Nucleus accumbens (tissue), 56 donors: ENCODE measurements at regions not wholly inside any gene's neighbourhood (a gene's known extent, or its start where the extent isn't known, plus 50 kb on each side); places are given as distances from the start of the nearest gene placed in this dataset.

Source experiments
- DNase-seq, 56 donors: peaks; one replicate each; lab custom pipeline; 2025; lab: John Stamatoyannopoulos, UW

DNA sequence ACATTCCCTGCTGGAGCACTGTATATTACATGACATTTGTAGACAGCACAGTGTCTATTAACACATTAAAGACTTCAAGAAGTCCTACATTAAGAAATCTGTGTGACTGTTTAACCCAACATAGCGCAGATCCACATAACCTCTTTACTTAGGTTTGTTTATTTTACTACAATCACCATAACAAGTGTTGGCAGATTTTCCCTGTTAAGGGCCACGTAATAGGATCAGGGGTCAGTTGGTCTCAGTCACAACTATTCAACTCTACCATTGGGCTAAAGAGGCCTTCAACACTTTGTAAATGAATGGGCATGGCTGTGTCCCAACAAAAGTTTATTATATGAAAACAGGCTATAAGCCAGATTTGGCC is 51.3 kb upstream of the ADORA2B start:
- DNase-seq, result no peak

DNA sequence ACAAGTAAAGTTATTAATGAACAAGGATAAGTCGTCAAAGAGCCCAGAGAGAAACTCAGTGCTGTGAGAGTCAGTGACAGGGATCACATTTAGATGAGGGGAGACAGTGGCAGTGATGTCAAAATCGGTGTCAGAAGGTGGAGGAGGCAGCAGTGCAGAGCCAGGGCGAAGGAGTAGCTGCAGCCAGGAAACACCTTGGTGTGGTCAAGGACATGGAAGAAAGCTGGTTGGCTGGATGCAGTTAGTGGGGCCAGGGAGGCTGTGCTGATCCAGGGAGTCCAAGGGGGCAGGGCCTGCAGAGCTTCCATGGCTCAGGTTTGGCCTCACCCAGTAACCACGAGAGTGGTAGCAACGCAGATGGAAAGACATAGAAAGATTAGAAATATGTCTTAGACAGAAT is 50.7 kb upstream of the ADORA2B start:
- DNase-seq, result no peak

DNA sequence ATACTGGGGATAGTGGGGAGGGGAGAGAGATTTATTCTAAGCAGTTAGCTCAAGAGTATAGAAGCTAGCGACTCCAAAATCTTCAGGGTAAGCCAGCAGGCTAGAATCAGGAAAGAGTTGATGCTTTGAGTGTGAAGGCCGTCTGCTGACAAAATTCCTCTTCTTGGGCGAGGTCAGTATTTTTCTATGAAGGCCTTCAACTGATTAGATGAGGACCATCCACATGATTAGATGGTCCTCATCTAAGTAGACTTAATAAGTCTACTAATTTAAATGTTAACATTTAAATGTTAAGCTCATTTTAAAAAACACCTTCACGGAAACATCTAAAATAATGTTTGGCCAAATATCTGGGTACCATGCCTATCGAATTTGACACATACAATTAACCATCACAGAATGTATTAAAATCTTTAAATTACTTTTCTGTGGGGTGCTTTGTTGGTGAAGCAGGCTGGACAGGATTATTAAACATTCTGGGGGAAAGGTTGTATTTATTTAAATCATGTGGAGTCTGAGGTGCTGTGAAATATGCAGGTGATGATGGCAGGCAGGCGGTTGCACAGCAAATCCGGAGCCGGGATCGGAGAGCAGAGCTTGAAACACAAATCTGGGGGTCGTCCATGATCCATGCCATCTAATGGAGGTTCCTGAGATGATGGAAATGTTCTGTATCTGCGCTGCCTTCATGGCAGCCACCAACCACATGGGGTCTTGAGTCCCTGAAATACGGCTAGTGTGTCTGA is 49.8 kb upstream of the ADORA2B start:
- no peak for DNase-seq
